K562 (cell line): ENCODE measurements at regions not wholly inside any gene's neighbourhood (a gene's known extent, or its start where the extent isn't known, plus 50 kb on each side); places are given as distances from the start of the nearest gene placed in this dataset.

Source experiments
- ATAC-seq: fragments of 200-7000 bp; cut with Tn5 transposase; 3 replicates; pipeline ENCODE4 v1.9.1; 2020; ENCODE audit warnings: moderate library complexity
- BruUV-seq: library from RNA; stranded (reverse); fragments of 400-500 nt; replicated peaks from 2 replicates; lab custom pipeline; 2021; lab: Mats Ljungman, UMichigan
- CTCF ChIA-PET: fragments of 300-600 bp; formaldehyde crosslinking; extraction: SDS; loops from one replicate; lab custom pipeline; 2021; ENCODE audit warnings: low intra/inter-chr PET ratio; lab: Yijun Ruan, JAX
- POLR2A ChIA-PET: fragments of 300-600, 350-650 bp; sonication (Branson Sonifier 250); formaldehyde crosslinking; extraction: SDS; loops from one replicate; lab custom pipeline; 2021; ENCODE audit warnings: antibody characterized with exemption, inconsistent platforms; lab: Yijun Ruan, JAX
- DNase-seq, 4 experiments: peaks; one replicate each; pipeline versions ENCODE4 v3.0.0 to v3.0.0-alpha.2; 2011 to 2018; ENCODE audit warnings: low spot score in 3 of 4, mixed read lengths in 3 of 4; ENCODE audit errors: extremely low read depth in 1 of 4
- FAIRE-seq: peaks from 2 replicates; lab custom pipeline; 2011; peaks lifted over from hg19 to GRCh38; lab: Jason Lieb, UNC
- H2AFZ ChIP-seq: 2 replicates; pipeline ENCODE4 v1.6.0; 2011; ENCODE audit warnings: low read depth, low read length, control low read depth, inconsistent platforms
- H3K27ac ChIP-seq: fragments of 200-600 bp; 3 replicates; pipeline ENCODE4 v1.8.0; 2011; ENCODE audit warnings: low read depth, mild to moderate bottlenecking, control low read depth, inconsistent platforms, low read length, moderate library complexity, mixed read lengths; ENCODE audit errors: extremely low read depth
- H3K27me3 ChIP-seq, 2 experiments: fragments of 300-600 bp in 1 of 2; 2 replicates in 1 of 2; 3 replicates in 1 of 2; pipeline versions ENCODE4 v1.6.0 to v1.8.0; 2011; ENCODE audit warnings: inconsistent platforms in 2 of 2, low read length in 2 of 2, mild to moderate bottlenecking in 1 of 2, mixed read lengths in 1 of 2, moderate library complexity in 1 of 2; ENCODE audit not compliant: control insufficient read depth in 2 of 2, insufficient read depth in 2 of 2
- H3K36me3 ChIP-seq: fragments of 300-600 bp; 3 replicates; pipeline ENCODE4 v1.8.0; 2011; ENCODE audit warnings: mild to moderate bottlenecking, low read length, inconsistent platforms; ENCODE audit not compliant: control insufficient read depth, insufficient read depth
- H3K4me1 ChIP-seq, 2 experiments: fragments of 200-600 bp in 1 of 2; replicated peaks in 1 of 2; 2 replicates in 1 of 2; 3 replicates in 1 of 2; pipeline versions ENCODE4 v1.5.1 to v1.8.0; 2011; ENCODE audit warnings: inconsistent platforms in 2 of 2, low read length in 2 of 2, mild to moderate bottlenecking in 1 of 2, mixed read lengths in 1 of 2, moderate library complexity in 1 of 2; ENCODE audit not compliant: control insufficient read depth in 2 of 2, insufficient read depth in 2 of 2
- H3K4me2 ChIP-seq: 2 replicates; pipeline ENCODE4 v1.6.1; 2011; ENCODE audit warnings: low read length, control low read depth, inconsistent platforms, mixed read lengths; ENCODE audit not compliant: insufficient read depth
- H3K4me3 ChIP-seq: fragments of 200-600 bp; sonication (generic), shearing (Covaris generic); 2 replicates; pipeline ENCODE4 v1.5.1; 2016; ENCODE audit warnings: control low read depth, inconsistent platforms
- H3K79me2 ChIP-seq: fragments of 200-600 bp; 3 replicates; pipeline ENCODE4 v1.8.0; 2011; ENCODE audit warnings: low read length, inconsistent platforms; ENCODE audit not compliant: control insufficient read depth, insufficient read depth
- H3K9ac ChIP-seq, 2 experiments: 2 replicates each; pipeline versions ENCODE4 v1.6.0 to v1.6.1; 2011; ENCODE audit warnings: low read depth in 2 of 2, low read length in 2 of 2, control low read depth in 1 of 2, inconsistent platforms in 1 of 2, mild to moderate bottlenecking in 1 of 2, mixed read lengths in 1 of 2; ENCODE audit not compliant: insufficient read depth in 1 of 2
- H3K9me1 ChIP-seq: one replicate; pipeline ENCODE4 v1.6.0; 2011; ENCODE audit warnings: inconsistent platforms, mild to moderate bottlenecking, low read length, moderate library complexity; ENCODE audit not compliant: control insufficient read depth, insufficient read depth
- H3K9me3 ChIP-seq: replicated peaks from 2 replicates; pipeline ENCODE4 v1.5.1; 2011; ENCODE audit warnings: low read depth, low read length, inconsistent platforms; ENCODE audit not compliant: control insufficient read depth, insufficient read depth
- H4K20me1 ChIP-seq: replicated peaks from 2 replicates; pipeline ENCODE4 v1.6.1; 2011; ENCODE audit warnings: low read length, inconsistent platforms, mixed read lengths; ENCODE audit not compliant: control insufficient read depth, insufficient read depth
- BACH1 ChIP-seq: fragments of 200-800 bp; sonication (Bioruptor generic); IDR thresholded peaks from 2 replicates; pipeline ENCODE4 v1.6.1; 2016; ENCODE audit warnings: missing genetic modification characterization, missing compliant biosample characterization
- BCOR ChIP-seq: fragments of 450-650 bp; IDR thresholded peaks from 2 replicates; pipeline ENCODE4 v1.6.1; 2016
- BHLHE40 ChIP-seq: IDR thresholded peaks from 2 replicates; pipeline ENCODE4 v1.6.1; 2011; ENCODE audit warnings: low read length, improper control_type of control experiment
- DDX20 ChIP-seq: fragments of 450-650 bp; IDR thresholded peaks from 2 replicates; pipeline ENCODE4 v1.6.1; 2016; ENCODE audit warnings: missing genetic modification characterization, low read depth, mild to moderate bottlenecking, missing compliant biosample characterization, moderate library complexity
- HNRNPL ChIP-seq: fragments of 200-400 bp; formaldehyde crosslinking; IDR thresholded peaks from 2 replicates; pipeline ENCODE4 v1.6.1; 2017; ENCODE audit warnings: low read depth, mild to moderate bottlenecking, low read length
- MAFF ChIP-seq: IDR thresholded peaks from 2 replicates; pipeline ENCODE4 v1.6.1; 2012; ENCODE audit warnings: low read length, improper control_type of control experiment
- NCOA6 ChIP-seq: fragments of 450-650 bp; IDR thresholded peaks from 2 replicates; pipeline ENCODE4 v1.6.1; 2017; ENCODE audit warnings: mild to moderate bottlenecking
- SMAD4 ChIP-seq: fragments of 250-450 bp; sonication (Bioruptor Pico); conservative IDR thresholded peaks from 2 replicates; pipeline ENCODE4 v1.8.0; 2021; ENCODE audit warnings: inconsistent platforms, mild to moderate bottlenecking, moderate library complexity
- STAT5B ChIP-seq: fragments of 250-450 bp; sonication (Bioruptor Pico); IDR thresholded peaks from 2 replicates; pipeline ENCODE4 v1.8.0; 2021; ENCODE audit warnings: mild to moderate bottlenecking, inconsistent platforms
- ZNF3 ChIP-seq: fragments of 250-450 bp; sonication (Bioruptor Pico); IDR thresholded peaks from 2 replicates; pipeline ENCODE4 v1.5.0; 2021; ENCODE audit warnings: mild to moderate bottlenecking, moderate library complexity
- ZNF41 ChIP-seq: fragments of 250-450 bp; sonication (Bioruptor Pico); conservative IDR thresholded peaks from 2 replicates; pipeline ENCODE4 v1.4.0; 2020; ENCODE audit warnings: mild to moderate bottlenecking
- WGBS: fragments of 100-300 bp; shearing (Covaris generic); methylation state at CpG from one replicate; pipeline ENCODE4 v1.1.6; 2016; ENCODE audit warnings: low coverage, mixed read lengths; ENCODE audit not compliant: insufficient coverage; ENCODE audit errors: missing lambda C conversion rate; 5-methylcytosine and 5-hydroxymethylcytosine counted together
- in situ Hi-C: fragments of 300-500 bp; cut with MboI; formaldehyde crosslinking; loops from 4 replicates; pipeline ENCODE4 v1.15.0; 2018; ENCODE audit warnings: inconsistent platforms, mixed read lengths
- intact Hi-C: fragments of 100-400 bp; cut with micrococcal nuclease; formaldehyde crosslinking; loops from 2 replicates; pipeline ENCODE4 v1.14.2; 2022
- TF ChIP-seq, protein P1 (sequence below): fragments of 450-650 bp; IDR thresholded peaks from 2 replicates; pipeline ENCODE4 v1.6.1; 2016; ENCODE audit warnings: mild to moderate bottlenecking, moderate library complexity
- TF ChIP-seq, protein P2 (sequence below): IDR thresholded peaks from 3 replicates; pipeline ENCODE4 v1.6.1; 2011; ENCODE audit warnings: borderline replicate concordance, mild to moderate bottlenecking; ENCODE audit not compliant: insufficient read length, insufficient read depth

DNA sequence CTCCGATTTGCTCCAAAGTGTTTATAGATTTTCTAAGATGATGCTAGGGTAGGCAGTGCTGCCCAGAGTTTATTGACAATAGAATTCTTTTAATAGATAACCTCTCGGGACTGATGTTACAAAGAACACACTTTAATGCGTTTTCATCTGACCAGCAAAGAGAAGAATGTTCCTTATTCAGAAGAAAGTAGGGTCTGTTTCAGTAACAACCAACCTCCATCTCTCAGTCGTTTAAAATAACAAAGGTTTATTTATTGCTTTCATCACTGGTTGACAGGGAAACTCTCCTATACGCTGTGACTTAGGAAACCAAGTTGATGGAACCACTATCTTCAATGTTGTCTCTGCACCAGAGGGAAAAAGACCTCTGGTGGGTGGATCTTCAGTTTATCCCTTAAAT, 55.1 kb upstream of the PAPPA start:
- Histone ChIP-seq H3K79me2 (no peaks in the 10 kb centered on the region), H3K4me2 (no peak overlapping the region), H3K9me1 (no peaks in the 10 kb centered on the region), H3K4me1 (no peaks in the 10 kb centered on the region), H3K4me3 (no peak overlapping the region), H3K27me3 (no peaks in the 10 kb centered on the region), H3K9ac (no peak overlapping the region), H2AFZ (no peak overlapping the region), H3K27ac (no peak overlapping the region), H4K20me1 (no peaks in the 10 kb centered on the region), H3K36me3 (no peaks in the 10 kb centered on the region), H3K9me3 (no peaks in the 10 kb centered on the region)
- 0% methylated on average over 5 of the region's 5 CpGs for WGBS
- BruUV-seq: no TSS peak
- DNase-seq (no peak), FAIRE-seq (no peak), ATAC-seq (no peak)
- in situ Hi-C loops (no loop called here), intact Hi-C loops (no loop called here)
- ChIA-PET POLR2A (interaction anchor here (0.6 kb wide), 1 partner anchor 57 kb away, joined by 4 read pairs; no protein-coding TSS in a partner anchor), CTCF (no interaction called here)
- TF ChIP-seq ZNF41 (no peak), ZNF3 (CRISPR knock-in tag) (no peak), NCOA6 (no peak), STAT5B (CRISPR knock-in tag) (no peak), MAFF (no peak), DDX20 (no peak), SMAD4 (CRISPR knock-in tag) (no peak), BCOR (no peak), BACH1 (no peak), HNRNPL (no peak), BHLHE40 (no peak)
- TF ChIP-seq, protein P1, sequence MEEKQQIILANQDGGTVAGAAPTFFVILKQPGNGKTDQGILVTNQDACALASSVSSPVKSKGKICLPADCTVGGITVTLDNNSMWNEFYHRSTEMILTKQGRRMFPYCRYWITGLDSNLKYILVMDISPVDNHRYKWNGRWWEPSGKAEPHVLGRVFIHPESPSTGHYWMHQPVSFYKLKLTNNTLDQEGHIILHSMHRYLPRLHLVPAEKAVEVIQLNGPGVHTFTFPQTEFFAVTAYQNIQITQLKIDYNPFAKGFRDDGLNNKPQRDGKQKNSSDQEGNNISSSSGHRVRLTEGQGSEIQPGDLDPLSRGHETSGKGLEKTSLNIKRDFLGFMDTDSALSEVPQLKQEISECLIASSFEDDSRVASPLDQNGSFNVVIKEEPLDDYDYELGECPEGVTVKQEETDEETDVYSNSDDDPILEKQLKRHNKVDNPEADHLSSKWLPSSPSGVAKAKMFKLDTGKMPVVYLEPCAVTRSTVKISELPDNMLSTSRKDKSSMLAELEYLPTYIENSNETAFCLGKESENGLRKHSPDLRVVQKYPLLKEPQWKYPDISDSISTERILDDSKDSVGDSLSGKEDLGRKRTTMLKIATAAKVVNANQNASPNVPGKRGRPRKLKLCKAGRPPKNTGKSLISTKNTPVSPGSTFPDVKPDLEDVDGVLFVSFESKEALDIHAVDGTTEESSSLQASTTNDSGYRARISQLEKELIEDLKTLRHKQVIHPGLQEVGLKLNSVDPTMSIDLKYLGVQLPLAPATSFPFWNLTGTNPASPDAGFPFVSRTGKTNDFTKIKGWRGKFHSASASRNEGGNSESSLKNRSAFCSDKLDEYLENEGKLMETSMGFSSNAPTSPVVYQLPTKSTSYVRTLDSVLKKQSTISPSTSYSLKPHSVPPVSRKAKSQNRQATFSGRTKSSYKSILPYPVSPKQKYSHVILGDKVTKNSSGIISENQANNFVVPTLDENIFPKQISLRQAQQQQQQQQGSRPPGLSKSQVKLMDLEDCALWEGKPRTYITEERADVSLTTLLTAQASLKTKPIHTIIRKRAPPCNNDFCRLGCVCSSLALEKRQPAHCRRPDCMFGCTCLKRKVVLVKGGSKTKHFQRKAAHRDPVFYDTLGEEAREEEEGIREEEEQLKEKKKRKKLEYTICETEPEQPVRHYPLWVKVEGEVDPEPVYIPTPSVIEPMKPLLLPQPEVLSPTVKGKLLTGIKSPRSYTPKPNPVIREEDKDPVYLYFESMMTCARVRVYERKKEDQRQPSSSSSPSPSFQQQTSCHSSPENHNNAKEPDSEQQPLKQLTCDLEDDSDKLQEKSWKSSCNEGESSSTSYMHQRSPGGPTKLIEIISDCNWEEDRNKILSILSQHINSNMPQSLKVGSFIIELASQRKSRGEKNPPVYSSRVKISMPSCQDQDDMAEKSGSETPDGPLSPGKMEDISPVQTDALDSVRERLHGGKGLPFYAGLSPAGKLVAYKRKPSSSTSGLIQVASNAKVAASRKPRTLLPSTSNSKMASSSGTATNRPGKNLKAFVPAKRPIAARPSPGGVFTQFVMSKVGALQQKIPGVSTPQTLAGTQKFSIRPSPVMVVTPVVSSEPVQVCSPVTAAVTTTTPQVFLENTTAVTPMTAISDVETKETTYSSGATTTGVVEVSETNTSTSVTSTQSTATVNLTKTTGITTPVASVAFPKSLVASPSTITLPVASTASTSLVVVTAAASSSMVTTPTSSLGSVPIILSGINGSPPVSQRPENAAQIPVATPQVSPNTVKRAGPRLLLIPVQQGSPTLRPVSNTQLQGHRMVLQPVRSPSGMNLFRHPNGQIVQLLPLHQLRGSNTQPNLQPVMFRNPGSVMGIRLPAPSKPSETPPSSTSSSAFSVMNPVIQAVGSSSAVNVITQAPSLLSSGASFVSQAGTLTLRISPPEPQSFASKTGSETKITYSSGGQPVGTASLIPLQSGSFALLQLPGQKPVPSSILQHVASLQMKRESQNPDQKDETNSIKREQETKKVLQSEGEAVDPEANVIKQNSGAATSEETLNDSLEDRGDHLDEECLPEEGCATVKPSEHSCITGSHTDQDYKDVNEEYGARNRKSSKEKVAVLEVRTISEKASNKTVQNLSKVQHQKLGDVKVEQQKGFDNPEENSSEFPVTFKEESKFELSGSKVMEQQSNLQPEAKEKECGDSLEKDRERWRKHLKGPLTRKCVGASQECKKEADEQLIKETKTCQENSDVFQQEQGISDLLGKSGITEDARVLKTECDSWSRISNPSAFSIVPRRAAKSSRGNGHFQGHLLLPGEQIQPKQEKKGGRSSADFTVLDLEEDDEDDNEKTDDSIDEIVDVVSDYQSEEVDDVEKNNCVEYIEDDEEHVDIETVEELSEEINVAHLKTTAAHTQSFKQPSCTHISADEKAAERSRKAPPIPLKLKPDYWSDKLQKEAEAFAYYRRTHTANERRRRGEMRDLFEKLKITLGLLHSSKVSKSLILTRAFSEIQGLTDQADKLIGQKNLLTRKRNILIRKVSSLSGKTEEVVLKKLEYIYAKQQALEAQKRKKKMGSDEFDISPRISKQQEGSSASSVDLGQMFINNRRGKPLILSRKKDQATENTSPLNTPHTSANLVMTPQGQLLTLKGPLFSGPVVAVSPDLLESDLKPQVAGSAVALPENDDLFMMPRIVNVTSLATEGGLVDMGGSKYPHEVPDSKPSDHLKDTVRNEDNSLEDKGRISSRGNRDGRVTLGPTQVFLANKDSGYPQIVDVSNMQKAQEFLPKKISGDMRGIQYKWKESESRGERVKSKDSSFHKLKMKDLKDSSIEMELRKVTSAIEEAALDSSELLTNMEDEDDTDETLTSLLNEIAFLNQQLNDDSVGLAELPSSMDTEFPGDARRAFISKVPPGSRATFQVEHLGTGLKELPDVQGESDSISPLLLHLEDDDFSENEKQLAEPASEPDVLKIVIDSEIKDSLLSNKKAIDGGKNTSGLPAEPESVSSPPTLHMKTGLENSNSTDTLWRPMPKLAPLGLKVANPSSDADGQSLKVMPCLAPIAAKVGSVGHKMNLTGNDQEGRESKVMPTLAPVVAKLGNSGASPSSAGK: no peak
- TF ChIP-seq, protein P2, sequence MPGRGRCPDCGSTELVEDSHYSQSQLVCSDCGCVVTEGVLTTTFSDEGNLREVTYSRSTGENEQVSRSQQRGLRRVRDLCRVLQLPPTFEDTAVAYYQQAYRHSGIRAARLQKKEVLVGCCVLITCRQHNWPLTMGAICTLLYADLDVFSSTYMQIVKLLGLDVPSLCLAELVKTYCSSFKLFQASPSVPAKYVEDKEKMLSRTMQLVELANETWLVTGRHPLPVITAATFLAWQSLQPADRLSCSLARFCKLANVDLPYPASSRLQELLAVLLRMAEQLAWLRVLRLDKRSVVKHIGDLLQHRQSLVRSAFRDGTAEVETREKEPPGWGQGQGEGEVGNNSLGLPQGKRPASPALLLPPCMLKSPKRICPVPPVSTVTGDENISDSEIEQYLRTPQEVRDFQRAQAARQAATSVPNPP: no peak
